Stimulated activated CD4-positive, alpha-beta T cell treated with anti-CD3 and anti-CD28 coated beads, TNF-alpha, amount 100 ng/mL, for 1 hour (primary cell): ENCODE measurements at regions not wholly inside any gene's neighbourhood (a gene's known extent, or its start where the extent isn't known, plus 50 kb on each side); places are given as distances from the start of the nearest gene placed in this dataset.

Experiments
- DNase-seq, 3 donors: peaks; one replicate each; pipeline ENCODE4 v3.0.0-alpha.2; 2020; ENCODE audit warnings: low read depth in 3 of 3, low spot score in 1 of 3

DNA sequence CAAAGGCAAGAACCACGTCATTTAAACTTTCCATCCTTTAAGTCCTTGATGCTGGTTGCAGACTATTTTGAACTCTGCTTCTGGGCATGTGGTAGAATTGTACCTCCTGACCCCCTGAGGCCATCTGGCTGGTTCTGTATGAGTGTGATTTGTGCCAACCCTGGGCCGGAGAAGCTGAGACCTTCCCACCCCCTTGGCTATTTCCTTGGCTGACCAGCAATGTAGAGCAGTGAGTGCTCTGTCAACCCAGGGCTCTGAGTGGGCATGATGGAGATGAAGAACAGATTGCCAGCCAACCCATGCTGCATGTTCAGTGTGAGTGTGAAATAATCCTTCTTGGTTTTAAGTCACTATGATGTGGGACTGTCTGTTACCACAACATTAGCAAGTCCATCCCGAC is 82.1 kb upstream of the RASGRP1 start:
- DNase-seq: no peak

DNA sequence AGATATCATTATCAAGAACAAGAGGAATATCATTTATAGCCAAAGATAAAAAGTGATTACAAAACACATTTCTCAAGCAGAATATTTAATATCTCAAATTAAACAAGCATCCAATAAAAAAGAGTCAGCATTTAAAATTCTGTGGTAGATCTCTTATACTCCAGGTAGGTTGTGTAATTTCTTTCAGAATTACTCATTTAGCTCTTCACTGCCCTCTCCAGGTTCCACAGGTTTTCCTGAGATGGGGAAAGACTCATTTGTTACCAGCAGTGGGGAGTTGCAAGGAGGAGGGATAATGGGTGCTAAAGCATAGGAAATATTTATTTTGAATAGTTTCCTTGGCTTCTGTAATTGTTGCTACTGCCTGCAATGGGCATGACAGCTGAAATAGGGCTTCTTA is 83.1 kb upstream of the RASGRP1 start:
- DNase-seq: no peak

DNA sequence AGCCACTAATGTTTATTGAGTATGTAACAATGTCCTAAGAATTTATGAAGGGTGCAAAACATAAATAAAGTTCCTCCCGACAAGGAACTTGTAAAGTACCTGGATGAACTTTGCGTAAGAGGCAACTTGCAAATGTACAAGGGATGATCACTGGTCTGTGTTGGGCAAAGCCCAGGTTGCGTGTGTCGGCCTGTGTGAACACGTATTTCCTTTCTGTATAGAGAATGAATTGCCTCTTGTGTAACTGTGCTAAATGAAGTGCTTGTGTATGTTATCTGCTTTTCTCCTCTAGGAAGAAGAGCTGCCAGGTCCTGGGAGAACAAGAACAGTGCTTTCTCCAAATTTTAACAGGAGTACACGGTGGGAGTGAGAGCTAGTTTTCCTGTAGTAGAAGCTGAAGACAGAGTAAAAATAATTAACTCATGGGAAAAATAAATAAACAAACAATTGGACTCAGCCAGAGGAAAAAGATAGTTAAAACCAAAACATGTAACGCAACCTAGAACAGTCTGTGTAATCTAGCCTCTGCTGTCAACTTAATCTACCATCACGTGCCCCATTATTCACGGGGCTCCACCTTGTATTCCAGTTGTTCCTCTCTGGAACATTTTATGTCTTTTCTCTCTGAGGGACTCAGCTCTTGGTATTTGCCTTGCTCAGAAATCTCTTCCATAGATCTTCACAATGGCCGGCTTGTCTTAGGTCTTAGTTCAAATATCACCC is 83.7 kb upstream of the RASGRP1 start:
- DNase-seq: no peak

DNA sequence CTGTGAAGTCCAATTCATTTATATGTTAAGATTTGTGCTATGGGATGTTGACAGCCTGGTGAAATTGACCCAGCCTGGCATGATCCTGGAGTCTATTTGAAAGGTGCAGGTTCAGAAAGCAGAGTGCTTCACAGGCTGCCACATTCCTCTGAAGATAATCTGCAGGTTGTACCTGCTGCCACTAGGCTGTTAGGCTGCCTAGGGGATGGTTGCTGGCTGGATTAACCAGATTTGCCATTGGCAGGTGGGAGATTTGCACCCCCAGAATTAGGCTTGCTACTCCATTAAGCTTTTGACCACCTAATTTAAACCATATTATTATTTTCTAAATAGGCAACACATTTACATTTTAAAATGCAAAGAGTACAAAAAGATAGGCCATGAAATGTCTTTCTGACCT is 85.8 kb upstream of the RASGRP1 start:
- DNase-seq: no peak

DNA sequence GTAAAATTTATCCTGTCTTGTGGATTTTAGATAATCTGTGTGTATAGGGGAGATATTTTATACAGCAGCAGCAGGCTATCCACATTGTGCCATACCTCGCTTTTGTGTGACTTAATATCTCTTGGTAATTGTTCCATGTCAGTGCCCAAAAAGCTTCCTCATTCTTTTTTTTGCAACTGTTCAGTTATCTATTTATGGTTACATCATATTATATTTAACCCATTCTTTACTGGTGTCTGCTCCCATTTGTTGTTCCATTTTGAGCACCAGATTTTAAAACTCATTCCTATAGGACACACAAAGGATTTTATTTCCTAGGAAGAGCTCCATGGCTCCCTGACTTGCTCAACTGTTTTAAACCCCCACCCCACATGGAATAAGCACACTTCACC is 86.3 kb upstream of the RASGRP1 start:
- no peak for DNase-seq

DNA sequence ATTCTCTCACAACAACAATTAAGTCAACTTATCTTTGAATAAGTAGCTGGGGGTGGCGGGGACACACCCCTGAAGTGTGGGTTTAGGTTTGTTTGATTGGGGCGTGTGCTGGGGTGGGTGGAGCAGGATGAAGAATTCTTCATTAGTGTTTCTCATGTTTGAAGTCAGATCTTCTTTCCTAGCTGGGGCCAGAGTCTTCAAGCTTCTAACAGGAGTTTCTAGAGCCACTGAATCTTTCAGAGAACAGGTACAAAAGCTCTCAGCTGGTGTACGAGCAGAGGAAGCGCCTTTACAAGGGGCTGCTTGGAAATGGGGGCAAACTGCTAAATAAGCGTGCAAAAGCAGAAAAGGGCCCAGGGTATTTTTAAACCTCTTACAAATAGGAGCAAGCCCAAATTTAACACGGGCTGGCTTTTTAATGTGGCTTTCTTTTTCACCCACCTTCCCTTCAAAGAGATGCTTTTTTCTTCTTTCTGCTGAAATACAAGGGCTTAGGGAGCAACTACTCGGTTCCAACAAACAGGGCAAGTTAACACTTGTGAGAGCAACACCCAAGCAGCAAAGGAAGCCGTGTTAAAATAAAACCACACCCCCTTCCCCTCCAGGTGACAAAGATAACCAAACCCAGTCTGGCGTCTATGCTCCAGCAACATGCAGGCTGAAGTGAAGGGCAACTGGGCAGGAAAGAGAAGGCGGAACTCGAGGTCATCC is 86.9 kb upstream of the RASGRP1 start:
- peak in 2 of 3 donors; percentile 33 to 35 for DNase-seq

DNA sequence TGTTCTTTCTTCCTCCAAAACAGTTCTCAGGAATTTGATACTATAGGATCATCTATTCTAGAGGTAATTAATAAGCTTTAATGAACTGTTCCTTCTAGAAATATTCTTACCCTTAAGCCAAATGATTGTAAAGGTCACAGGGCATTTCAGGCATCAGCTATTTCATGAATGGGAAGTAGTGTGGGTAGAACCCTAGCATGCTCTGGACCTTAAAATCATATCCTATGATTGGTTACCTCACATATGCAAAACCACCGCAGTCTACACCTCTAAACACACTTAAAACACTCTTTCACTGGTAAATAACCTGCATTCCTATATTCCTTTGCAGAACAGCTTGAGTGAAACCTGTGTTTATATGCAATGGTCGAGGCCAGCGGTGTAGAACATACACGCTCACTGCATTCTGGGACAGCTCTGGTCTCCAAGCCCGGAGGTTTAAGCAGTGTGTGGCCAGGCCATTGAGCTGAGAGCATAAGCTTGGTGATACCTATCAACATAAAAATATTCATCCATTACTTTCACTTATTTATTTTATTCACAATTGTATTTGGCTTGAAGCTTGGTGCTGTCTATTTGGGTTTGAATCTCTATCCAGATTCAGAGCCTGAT is 87.7 kb upstream of the RASGRP1 start:
- no peak for DNase-seq

DNA sequence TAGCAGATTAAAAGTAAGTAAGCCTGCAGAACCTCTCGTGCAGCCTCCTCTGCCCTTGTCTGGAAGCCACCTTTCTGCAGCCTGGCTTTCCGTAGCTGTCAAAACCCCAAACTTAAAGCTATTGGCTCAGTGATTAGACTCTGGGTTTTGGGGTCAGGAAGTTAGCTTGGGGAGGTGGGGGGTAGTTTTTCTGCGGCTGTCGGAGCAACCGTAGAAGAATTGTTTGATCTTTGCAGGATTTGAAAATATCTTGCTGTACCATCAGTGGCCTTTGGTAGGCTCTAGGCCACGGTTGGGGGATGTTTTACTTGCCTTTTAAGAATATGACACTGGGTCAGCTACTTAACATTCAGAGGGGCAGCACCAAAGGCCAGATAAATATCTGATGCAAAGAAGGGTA is 88.4 kb upstream of the RASGRP1 start:
- DNase-seq: peak in 2 of 3 donors; percentile 51 to 63

DNA sequence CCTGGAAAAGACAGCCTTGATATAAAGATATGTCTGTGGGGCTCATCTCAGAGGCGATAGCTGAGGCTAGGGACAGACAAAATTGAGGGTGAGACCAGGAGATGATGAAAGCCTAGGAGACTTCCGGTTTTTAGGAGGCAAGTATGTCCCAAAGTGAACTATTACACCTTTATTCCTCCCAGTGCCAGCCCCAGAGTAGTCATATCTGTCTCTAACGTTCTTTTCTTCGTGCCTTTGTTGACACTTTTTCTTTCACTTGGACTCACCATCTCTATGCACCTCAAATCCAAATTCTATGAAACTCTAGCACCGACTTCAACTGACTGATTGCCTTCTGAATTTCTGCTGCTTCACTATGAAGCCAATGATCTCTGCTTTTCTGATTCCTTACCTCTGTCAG is 93.8 kb upstream of the RASGRP1 start:
- DNase-seq: no peak

DNA sequence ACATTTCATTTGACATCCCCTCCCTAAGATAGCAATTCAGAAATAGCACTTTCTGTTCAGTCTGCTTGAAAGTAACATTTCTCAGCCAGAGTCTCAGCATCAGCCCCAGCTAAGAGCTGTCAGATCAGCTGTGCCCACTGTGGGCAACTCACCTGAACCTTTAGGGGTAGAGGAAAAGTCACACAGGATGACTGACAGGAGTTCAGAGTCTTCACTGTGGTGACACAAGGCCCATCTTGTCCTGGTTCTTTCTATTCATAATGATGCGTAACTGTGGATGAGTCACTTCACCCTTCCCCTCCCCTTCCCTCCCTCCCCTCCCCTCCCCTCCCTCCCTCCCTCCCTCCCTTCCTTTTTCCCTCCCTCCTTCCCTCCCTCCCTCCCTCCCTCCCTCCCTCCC is 96.1 kb upstream of the RASGRP1 start:
- DNase-seq: no peak

DNA sequence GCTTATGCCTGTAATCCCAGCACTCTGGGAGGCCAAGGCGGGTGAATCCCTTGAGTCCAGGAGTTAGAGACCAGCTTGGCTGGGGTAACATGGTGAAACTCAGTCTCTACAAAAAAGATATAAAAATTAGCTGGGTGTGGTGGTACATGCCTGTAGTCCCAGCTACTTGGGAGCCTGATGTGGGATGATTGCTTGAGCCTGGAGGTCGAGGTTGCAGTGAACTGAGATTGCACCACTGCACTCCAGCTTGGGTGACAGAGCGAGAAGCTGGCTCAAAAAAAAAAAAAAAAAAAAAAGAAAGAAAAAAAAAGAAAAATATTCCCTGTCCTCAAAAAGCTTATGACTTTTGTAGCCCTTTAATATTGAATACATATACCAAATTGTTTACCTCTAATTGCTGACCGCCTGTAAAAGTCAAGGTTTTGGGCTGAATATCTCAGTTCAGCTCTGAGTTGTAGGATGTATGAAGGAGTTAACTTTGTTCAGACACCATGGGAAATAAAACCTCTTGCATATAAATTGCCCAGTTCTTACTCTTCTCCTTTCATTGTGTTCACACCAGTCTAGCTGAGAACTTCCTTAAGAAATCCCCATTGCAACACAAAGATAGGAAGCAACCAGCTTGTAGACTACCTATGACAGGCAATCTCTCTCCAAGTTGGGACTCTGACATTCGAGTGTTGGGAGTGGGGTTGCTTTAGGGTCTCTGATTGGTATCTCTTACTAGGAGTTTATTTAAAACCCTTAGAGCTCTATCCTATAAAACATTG is 97.6 kb upstream of the RASGRP1 start:
- DNase-seq: no peak

DNA sequence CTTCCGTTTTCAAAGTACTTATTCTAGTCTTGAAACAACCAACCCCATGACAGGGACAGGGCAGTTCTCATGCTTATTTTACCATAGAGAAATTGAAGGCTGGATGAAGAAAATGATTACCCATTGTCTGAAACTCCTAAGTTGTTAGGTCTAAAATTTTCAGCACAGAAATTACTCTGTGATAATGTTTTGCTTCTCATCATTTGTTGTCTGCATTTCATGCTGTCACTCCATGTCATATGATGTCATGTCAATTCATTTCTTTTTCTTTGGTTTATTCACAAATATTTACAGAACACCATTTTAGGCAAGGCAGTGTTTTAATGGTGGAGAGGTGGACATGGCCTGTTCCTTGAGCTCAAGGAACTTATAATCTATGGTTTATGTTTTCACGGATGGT is 98.2 kb upstream of the RASGRP1 start:
- no peak for DNase-seq

DNA sequence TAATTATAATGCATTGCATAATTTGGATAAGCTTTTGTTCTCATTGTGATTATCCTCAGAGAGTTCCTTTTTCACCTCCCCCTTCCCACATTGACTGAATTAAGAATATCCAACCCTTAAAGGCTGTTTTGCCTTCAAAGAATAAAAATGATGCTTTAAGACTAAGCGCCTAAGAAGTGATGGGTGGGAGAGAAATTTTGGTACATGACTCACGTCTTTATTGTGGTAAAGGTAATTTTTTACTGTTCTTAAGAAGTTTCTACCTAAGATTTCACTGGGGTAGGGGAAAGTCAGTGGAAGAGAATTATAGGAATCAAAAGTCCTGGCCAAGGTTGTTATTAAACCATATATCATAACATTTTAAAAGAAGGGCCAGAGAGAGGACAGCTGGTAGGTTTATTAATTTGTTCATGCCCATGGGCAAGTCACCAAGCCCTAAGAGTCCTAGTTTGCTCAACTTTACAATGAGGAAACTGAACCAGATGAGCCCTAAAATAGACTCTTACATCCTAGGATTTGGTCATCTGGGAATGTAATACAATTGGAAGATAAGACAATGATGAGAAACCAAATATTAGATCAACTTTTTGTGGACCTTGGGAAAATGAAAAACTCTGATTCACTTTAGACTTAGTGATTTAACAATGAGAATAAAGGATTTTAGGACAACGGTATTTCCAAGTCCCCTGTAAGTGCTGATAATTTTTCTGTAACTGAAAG is 101.1 kb upstream of the RASGRP1 start:
- no peak for DNase-seq

DNA sequence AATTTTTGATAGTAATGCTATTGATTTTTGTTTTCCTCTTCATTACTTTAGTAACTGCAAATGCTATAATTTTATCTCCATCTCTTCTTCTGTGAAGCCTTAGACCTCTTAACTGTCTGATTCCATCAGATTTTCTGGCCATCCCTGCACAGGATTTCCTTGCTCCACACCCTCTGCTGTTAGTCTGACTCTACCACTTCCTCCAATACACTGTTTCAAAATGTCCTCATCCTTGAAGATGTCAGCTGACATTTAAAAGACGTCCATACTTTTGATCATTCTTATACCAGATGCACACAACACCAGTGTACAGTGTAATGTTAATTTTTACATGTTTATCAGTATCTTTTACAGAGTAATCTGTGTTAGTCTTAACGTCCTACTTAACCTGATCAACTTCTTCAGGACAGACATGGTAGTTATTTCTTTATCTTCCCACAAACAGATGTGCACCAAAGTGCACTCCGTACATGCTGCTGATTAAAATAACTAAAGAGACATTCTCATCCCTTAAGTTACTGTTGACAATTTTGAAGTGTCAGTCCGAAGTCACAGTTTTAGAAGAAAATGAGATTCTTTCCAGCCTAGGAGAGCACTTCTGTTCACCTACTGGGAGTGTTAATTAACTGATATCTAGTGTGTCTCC is 102.4 kb upstream of the RASGRP1 start:
- DNase-seq: no peak

DNA sequence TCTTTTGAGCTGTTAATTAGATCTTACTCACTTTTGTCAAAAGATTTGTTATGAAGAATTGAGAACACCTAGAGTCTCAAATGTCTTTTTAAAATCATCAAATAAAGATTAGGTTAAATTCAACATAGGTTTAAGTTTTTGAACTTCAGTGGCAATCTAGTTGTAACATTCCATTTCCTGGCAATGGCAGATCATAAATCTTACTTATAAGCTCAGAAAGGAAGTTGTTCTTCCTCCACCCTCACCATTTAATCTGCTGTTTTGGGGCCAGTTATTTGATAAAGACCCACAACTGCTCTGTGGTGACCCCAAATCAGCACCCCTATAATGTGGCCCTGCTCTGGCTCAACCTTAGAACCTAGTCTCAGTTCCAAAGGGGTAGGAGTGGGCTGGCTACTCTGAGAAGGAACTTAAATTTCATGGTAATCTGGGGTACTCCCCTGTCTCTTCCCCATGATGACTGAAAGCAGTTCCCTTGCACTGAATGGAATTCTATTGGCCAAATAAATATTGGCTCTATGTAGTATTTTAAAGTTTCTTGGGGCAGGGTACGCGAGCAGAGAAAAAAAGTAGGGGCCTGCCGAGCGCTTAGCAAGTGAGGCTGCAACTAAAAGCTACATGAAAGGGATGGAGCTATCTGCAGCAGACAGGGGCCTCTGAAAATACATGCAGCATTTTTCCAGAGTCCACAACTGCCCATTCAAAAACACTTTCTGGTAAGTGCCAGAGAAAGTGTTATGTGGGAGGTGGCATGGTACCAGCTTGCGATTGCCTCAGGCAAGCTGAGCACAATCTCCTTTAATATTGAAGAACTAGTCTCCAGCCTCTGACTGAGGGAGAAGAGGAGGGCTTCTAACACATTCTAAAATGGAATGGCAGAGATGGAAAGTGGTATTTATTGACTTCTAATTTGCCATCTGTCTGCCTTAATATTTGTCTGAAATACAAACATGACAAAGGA is 103.6 kb upstream of the RASGRP1 start:
- no peak for DNase-seq

DNA sequence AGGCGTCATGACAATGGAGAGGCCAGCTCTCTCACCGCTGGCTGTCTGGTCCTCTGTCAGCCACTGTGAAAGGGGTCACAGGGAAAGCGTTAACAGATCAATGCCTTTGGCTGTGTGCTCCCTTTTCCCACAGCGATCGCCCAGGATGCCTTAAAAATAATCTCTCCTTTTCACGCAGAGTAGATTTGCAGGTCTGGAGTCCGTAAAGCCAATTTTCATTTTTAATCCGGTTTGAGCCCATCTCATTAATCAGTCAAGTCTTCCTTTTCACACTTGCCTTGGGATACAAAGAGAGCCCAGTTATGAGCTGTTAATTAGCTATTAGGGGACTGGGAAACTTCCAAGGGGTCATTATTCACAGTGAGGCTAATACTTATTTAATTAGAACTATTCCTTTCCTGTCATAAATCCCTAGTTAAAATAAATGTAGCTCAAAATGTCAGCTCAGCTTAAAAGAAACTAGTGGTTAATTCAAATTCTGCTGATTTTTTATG is 104.3 kb upstream of the RASGRP1 start:
- DNase-seq: no peak

DNA sequence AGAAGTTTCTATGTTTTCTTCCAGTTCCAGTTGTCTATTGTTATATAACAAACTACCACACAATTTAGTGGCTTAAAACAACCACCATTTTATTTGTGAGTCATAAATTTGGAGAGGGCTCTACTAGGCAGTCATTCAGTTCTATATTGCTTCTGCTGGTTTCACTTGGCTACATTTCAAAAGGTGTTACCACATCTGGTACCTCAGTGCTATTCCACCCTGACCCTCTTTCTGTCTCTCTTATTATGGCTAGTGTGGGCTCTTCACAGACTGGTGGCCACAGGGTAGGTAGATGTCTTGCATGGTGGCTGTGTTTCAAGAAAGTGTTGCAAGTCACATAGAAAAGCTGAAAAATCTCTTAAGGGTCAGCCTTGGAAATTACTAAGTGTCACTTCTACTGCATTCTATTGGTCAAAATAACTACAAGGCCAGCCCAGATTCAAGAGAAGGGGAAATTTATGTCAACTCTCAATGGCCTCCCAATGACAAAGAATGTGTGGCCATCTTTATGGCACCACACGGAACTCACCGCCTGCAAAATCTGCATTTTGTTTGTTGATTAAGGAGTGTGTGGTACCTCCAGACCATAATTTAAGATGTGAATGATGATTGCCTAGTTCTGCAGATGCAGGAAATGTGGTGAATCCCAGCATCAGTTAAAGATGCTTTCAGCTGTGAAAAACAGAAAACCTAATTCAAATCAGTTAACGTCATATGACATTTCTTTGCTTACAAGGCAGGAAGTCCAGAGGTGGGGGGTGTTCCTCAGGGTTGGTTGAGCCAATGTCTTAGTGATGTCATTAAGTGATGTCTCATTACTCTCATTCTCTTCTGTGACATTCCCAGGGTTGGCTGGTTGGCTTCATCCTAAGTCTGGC is 105.8 kb upstream of the RASGRP1 start:
- peak in 1 of 3 donors; percentile 50 for DNase-seq

DNA sequence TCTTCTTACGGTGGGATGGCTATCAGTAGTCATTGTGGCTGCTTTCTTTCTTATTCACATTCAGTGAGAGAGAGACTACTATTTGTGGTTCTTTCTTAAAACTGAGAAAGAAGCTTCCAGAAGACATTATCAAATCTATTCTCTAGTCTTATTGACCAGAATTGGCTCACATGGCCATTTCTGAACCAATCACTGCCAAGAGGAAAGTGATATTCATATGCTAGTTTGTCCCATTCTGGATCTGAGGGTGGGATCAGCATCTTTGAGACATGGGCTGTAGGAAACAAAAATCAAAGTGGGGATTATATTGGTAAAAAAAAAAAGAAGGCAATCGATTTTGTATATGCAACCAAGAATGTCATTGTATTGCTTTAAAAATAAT is 106.4 kb upstream of the RASGRP1 start:
- DNase-seq: no peak
